SW480 (cell line): ENCODE measurements at regions not wholly inside any gene's neighbourhood (a gene's known extent, or its start where the extent isn't known, plus 50 kb on each side); places are given as distances from the start of the nearest gene placed in this dataset.
A peak's percentile ranks its signal among the peaks of the same experiment; 100 is the strongest.
"Not testable (repeated sequence)": the region's sequence is repeated elsewhere in the genome, so short reads cannot be mapped to it uniquely, and the experiment has no call there.

ENCODE experiments used
- DNase-seq: peaks from one replicate; pipeline ENCODE4 v3.0.0-alpha.2; 2016; ENCODE audit warnings: low spot score

- DNase-seq: no peak
Observed at GRCh38 chr7:13198036-13198435, 510.6 kb downstream of the ARL4A start.

- DNase-seq: no peak
Observed at GRCh38 chr7:13198727-13199126, 511.3 kb downstream of the ARL4A start.

DNA sequence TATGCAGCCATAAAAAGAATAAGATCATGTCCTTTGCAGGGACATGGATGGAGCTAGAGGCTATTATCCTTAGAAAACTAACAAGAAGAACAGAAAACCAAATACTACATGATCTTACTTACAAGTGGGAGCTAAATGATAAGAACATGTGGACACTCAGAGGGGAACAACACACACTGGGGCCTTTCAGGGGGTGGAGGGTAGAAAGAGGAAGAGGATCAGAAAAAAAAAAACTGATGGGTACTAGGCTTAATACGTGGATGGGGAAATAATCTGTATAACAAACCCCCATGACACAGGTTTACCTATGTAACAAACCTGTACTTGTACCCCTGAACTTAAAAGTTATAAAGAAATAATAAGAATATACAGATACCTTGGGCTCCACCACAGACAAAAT is 514.2 kb downstream of the ARL4A start:
- no peak for DNase-seq

- DNase-seq: no peak
Observed at GRCh38 chr7:13217768-13218167, 530.3 kb downstream of the ARL4A start.

GRCh38 chr7:13225068-13225467 is 537.6 kb downstream of the ARL4A start:
- no peak for DNase-seq

DNA sequence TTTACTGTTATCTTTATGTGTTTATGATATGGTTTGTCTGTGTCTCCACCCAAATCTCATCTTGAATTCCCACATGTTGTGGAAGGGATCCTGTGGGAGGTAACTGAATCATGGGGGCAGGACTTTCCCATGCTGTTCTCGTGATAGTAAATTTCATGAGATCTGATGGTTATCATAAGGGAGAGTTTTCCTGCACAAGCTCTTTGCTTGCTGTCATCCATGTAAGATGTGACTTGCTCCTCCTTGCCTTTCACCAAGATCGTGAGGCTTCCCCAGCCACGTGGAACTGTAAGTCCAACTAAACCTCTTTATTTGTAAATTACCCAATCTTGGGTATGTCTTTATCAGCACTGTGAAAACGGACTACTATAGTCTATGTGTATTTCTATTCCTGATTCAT is 539.0 kb downstream of the ARL4A start:
- no peak for DNase-seq

DNA sequence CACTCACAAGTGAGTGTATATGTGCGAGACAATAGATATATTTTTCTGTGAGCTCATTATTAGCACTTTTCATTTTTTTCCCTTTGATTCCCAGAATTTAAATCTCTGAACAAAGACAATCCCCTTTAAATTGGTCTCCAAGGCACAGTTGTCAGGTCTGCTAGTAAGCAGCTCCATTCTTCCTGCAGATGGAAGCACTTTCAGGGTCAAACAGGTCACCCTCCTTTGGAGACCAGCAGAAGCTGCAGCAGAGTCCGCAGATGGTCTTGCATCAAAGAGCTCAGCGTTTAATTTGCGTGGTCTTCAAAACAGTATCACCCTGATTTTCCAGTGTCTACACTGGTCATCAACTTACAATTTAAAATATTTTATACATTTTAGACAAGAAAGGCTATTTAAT is 543.8 kb downstream of the ARL4A start:
- DNase-seq: no peak

DNA sequence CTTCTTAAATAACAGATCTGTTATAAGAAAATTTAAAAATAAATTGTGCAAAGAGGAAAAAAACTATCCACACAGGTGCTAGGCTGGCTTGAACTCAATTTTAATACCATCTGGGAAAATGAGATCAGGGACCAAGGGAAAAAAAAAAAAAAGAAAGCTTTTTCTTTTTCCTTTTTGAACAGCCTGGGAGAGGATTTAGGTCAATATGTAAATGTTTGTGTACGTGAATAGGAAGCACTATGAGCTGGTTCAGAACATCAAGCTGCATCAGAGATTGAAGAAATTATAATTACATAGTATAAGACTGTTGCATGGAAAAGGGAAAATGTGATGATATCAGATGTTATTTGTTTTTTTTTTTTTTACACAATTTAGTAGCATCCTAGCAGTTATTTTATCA is 548.0 kb downstream of the ARL4A start:
- no peak for DNase-seq

DNA sequence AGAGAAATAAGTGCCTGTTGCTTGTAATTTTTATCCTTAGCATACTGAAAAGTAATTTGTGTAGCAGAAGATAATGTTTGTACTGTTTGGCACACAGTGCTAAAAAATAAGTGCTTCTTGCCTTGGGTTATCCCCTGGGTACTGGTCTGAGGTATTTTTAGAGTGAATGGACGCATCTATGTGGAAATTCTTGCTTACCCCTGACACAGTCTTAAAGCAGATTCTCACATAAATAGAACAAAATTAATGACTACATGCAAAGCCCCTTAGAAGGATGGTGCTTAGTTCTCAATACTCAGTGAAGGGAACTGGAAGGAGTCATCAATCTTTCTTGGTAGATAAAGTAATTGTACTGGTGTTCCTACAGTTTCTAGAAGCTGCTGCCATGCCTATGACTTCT is 548.6 kb downstream of the ARL4A start:
- no peak for DNase-seq

GRCh38 chr7:13240349-13240748 is 552.9 kb downstream of the ARL4A start:
- peak; percentile 75 for DNase-seq

GRCh38 chr7:13241416-13241815 is 554.0 kb downstream of the ARL4A start:
- DNase-seq: no peak

GRCh38 chr7:13257661-13258060 is 570.2 kb downstream of the ARL4A start:
- DNase-seq: no peak

DNA sequence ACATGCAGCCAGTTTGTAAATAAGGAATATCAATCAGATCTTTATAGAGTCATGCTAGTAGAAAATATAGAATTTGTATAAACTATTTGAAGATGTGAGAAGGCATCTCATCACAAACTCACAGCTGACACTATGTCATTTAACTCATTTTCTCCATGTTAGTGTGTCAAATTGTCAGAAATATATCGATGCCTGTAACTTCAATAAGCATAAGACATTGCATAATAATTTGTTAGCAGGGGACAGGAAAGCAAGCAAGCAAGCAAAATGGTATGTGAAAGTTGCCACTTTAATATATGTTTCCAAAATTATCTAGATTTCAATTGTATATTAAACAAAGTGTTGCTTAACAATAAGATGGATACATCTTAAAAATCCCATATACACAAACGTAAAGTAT is 571.0 kb downstream of the ARL4A start:
- DNase-seq: no peak

- no peak for DNase-seq
Observed at GRCh38 chr7:13259930-13260329, 572.5 kb downstream of the ARL4A start.

GRCh38 chr7:13262929-13263530 is 575.6 kb downstream of the ARL4A start:
- peak; percentile 67 for DNase-seq

DNA sequence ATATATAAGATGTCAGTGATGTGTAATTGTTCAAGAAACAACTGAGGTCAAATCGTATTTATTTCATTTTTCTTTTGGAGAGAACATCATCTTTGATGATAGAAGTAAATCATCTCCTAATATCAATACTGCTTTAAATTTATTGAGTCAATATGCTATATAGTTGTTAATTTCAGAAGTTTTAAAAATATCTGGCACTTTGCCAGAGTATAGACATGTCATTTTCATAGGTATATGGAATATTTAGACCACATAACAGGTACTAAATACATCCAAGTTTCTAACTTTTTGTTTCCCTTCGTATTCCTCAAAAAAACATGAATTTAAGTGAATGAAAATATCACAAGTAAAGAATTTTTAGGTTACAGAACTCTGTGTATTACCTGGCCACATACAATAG is 577.8 kb downstream of the ARL4A start:
- DNase-seq: no peak

DNA sequence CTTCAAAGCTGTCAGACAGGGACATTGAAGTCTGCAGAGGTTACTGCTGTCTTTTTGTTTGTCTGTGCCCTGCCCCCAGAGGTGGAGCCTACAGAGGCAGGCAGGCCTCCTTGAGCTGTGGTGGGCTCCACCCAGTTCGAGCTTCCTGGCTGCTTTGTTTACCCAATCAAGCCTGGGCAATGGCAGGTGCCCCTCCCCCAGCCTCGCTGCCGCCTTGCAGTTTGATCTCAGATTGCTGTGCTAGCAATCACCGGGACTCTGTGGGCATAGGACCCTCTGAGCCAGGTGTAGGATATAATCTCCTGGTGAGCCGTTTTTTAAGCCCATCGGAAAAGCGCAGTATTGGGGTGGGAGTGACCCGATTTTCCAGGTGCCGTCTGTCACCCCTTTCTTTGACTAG is 586.8 kb downstream of the ARL4A start:
- DNase-seq: not testable (repeated sequence)

- no peak for DNase-seq
Observed at GRCh38 chr7:13276977-13277376, 589.5 kb downstream of the ARL4A start.

DNA sequence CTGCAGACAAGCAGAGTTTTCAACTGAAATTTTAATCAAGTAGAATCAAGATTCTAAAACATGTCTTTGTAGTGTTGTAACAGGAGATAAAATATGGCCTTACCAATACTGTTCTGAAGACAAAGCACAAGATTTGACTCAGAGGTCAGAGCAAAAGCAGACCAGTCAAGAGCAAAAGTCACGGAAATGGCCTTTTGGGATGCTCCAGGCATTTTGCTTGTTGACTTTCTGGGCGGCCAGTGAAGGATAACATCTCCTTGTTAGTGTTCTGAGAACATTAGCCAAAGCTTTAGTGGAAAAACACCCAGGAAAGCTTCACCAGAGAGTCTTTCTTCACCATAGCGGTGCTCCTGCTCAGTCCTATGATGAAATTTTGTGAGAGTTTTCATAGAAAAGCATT is 590.6 kb downstream of the ARL4A start:
- DNase-seq: no peak

GRCh38 chr7:13279854-13280435 is 592.5 kb downstream of the ARL4A start:
- peak; percentile 61 for DNase-seq

DNA sequence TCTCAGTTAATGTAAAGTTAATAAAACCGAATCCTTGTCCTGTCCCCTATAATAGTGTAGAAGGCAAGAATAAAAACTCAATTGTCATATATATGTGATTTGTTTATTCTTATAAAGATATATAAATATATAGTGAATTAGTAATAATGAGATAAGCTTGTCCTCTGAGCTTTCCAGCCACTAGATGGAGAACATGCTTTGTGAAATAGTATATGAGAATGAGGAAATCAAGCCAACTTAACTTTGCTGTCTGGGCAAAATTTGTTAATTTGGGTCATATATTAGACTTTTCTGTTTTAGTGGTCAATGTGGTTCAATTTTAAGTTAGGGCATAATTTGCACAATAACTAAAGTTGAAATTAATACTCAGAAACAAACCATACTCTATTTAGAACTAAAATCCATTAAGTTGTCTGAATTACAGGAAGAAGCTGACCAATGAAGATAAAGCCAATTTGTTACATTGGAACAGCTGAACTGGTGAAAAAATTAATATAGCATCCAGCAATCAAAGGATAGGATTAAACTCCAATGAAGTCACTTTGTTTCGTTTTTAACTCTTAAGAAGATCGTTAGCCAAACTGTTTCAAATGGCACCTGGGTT is 595.0 kb downstream of the ARL4A start:
- DNase-seq: peak; percentile 33

DNA sequence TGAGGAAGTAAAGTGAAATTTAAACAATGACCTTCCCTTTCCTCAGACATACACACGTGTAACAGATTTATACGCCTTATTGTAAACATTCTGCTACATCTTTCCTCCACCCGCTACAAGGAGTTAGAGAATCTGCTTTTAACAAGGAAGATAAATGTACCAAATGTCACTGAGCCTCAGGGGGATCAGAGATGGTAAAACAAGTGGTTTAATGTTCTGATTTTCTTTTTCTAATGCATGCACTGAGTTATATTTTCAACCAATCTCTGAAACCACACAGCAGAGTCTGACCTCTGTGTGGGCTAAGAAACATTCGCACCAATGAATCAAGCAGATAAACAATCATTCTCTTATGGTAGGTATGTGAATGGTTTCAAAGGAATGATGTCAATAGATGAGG is 599.5 kb downstream of the ARL4A start:
- DNase-seq: no peak

DNA sequence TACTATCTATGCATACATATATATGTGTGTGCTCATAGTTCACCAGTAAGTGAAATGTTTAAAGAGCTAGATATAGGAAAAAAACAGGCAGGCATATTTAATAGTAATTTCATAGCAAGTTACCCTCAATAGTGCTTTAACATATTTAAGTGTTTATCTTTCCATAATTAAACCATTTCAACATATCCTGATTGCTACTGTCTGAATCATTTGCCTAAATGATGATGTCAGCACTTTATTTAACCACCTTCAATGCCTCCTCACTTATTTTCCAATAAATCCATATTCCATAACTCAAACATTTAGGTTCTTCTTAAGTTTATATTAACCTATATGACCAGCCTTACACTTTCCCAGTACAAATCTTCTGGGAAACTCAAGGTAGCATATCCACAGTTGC is 601.1 kb downstream of the ARL4A start:
- DNase-seq: no peak

DNA sequence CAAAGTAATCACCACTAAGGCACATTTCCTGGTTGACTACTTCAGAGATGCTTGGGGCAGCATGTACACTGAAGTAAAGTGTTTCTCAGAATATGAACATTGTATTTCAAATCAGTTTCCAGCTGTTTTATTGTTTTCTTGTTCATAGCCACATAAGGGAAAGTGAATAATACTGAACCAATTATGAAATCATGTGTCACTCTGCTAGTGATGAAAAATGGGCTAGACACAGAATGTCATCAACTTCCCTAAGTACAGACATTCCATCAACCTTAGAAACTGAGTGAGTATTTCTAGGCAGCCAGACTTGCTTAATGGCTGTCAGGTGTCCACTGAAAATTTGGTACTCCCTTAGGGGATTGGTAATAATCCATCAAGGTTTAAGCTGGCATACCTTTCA is 603.5 kb downstream of the ARL4A start:
- DNase-seq: no peak
